HG03045 (cell line): ENCODE measurements at regions not wholly inside any gene's neighbourhood (a gene's known extent, or its start where the extent isn't known, plus 50 kb on each side); places are given as distances from the start of the nearest gene placed in this dataset.
A peak's percentile ranks its signal among the peaks of the same experiment; 100 is the strongest.

Experiments used
- ATAC-seq: cut with Tn5 transposase; IDR thresholded peaks from one replicate; pipeline ENCODE4 v1.9.1; 2021; ENCODE audit warnings: mild to moderate bottlenecking, moderate library complexity; ENCODE audit not compliant: unreplicated experiment

DNA sequence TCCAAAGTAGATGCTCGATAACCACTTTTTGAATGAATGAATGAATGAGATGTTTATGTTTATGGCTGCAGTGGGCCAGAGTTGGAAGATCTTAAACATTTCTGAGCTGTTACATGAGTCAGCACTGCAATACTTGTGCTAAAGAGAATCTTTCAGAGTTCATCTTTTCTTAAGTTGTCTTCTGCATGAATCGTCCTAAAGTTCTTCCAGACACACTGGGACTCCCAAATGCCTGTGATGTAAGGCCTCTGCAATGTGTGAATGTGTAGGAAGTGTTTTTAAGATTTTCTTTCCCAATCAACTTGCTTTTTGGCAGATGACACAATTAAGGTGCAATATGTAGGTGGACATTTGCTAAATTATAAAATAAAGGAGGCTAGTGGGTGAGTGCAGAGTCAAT lies 50.3 kb upstream of the TRIM9 start:
- no peak for ATAC-seq

DNA sequence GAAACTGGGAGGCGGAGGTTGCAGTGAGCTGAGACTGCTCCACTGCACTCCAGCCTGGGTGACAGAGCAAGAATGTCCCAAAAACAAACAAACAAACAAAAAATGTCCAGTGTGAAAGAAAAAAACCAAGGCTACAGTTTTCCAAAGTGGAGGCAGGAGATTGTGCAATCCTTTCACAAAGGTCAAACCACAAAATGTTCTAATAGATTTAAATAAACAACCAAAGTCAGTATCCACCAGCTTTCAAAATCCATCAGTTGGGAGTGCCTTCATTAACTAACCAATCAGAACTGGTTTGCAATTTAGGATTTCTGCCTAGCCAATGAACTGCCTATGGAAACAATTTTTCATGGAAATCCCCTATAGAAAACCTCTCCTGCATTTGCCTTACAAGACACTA lies 52.3 kb upstream of the TRIM9 start:
- no peak for ATAC-seq

DNA sequence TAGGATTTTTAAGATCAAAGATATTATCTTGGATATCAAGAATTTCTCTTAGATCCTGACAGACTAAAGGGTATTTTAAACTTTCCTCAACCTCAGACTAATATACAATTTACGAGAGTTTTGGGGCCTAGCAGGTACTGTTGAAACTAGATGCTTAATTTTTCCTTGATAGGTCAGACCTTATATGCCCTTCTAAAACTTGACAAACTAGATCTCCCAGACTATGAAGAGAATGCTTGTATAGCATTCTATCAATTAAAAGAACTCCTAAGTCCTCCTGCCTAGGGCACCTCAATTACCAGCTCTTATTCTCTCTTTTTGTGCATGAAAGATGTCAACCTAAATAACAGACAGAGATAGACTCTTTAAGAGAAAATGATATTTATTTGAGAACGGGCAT lies 60.4 kb upstream of the TRIM9 start:
- no peak for ATAC-seq

DNA sequence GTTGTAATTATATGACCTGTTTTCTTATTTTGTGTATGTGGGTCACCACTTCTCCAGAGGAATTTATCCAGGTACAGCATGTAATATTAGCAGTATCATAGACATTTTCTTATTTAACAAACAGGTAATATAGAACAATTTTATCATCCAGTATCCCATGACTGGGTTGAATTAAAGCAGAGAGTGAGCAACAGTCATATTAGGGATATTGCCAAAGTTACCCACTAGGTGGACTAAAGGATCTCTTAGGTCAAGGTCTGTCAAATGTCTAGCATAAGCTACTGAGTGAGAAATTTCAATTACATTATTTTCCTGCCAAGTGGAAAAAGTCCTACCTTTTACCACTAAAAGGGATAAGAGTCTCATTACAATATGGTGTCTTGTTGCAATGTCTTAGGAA lies 62.1 kb upstream of the TRIM9 start:
- peak; percentile 72 for ATAC-seq

DNA sequence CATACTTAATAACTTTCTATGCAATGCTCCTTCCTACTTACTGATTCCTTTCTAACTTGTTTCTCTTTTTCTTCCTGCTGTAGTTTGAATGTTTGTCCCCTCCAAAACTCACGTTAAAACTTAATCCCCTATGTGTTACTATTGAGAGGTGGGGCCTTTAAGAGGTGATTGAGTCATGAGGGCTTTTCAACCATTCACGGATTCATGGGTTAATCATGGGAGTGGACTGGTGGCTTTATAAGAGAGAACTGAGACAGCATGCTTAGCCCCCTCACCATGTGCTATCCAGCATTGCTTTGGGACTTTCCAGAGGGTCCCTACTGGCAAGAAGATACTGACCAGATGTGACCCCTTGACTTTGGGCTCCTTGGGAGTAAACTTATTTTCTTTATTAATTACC lies 66.0 kb upstream of the TRIM9 start:
- no peak for ATAC-seq

DNA sequence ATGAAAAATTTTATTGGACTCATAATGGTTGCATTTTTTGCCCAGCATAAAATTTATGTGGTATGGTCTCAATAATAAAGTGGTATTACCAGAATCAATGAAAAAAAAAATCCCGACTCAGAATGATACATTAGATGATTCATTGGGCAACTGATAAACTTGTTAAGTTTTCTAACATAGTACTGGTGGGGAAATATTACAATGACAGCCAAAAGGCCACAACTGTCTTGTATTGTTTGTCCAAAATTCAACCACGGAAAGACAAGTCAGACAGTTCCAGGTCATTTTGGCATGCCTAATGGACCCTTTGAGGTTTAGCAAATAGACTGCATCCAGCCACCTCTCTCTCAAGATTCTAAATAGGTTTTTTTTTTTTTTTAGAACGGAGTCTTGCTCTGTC lies 70.5 kb upstream of the TRIM9 start:
- ATAC-seq = no peak

DNA sequence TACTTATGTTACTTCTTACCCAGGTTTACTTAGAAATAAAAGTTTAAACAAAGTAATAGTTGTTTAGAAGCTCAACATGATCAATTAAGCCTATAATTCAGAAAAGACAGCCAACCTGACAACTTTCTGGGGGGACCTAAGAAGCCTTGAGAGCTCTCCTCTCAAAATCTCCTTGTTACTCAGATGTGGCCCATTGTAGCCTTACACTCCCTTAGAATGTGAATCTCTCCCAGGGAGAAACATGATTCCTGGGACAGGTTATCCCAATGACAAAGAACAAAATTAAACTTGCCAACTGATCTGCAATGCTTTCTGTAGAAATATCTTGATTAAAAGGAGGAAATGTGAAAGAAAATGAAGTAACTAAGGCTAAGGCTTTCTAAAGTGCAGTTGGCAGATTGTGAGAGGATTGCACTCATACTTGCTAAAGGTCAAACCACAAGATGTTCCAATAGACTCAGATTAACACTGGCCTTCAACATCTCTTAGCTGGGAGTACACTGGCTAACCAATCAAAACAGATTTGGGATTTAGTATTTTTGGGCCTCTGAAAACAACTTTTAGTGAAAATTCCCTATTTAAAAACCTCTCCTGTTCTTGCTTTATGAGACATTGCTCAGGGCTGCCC lies 72.3 kb upstream of the TMX1 start:
- ATAC-seq = no peak

DNA sequence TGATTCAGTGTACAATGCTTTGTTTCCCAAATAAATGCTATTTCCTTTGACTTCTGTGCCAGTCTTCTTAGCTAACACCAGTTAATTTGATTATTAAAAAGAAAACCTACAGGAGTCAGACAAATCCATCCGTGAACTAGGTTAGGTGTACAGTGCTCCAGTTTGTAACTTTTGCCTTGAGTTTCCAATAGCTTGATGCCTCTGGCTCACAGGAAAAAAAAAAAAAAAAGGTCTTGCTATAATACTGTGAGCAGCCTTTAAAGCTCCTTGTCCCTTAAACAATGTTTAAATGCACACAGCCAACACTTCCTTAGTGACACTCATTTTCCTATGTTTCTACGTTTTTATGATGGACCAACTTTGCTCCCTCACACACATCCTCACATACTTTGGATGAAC lies 71.8 kb upstream of the TMX1 start:
- no peak for ATAC-seq

DNA sequence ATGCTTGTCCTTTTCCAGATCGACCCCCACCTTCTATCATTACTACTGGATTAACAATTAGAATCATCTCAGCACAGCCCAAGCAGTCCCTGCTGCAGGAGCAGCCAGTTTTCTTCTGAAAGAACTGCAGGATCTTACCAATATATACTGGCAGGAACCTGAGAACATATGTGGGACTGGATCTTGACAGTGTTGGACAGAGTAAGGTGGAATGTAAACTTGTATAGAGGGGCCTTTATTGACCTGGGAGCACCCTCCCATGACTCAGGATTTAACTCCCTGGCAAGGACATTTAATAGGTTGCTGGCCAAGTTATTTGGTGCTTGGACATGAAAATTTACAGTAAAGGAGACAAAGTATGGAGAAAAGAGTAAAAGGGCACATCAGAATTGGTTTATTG lies 66.2 kb upstream of the TMX1 start:
- ATAC-seq = no peak

DNA sequence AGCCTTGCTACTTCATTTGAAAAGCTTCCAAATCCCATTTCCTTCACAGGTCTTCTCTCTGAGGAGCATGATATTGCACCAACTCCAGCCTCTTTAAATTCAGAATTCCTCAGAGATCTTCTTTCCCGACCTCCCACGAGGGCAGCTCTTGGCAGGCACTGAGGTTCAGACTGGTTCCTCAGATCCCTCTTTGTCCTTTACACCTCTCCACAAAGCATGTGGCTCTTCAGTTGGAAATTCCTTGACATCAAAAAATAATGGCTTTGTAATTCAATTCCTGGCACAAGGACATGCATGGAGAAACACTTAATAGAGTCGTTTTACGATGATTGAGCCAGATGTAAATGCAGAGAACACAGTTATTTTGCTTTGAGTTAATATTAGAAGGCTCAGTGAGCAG lies 63.2 kb upstream of the TMX1 start:
- ATAC-seq = no peak

DNA sequence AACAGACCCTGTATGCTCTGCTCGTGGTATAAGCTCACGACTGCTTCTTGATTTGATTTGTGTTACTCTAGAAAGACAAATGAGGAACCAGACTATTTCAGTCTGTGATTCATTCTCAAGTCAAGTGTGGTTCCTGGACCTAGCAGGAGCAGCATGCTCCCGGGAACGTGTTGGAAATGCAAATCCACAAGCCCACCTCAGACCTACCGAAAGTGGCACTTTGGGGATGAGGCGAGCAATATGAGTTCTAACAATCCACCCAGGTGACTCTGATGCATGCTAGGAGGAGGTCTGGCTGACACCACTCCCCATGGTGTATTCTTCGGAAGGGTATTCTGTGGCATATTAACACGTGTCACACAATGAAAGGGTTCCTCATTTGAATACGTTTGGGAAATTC lies 59.5 kb upstream of the TMX1 start:
- ATAC-seq = peak; percentile 47

DNA sequence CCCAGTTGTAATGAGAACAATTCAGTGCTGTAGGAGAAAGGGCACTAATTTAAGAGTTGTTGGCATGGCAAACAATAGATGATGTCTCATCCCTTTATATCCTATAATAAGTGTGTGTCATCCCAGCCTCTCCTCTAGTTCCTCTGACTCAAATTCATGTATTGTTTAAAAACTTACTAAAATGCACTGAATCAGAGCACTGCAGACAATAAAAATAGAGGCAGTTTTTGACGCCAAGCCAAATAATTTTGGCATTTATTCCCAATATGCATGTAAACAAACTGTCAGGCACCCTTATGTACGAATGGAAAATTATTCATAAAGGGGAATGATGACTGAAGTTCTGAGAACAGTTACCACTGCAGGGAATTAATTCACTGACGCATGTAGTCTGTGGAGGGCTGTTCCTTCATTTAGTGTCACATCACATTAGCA lies 57.9 kb upstream of the TMX1 start:
- ATAC-seq = no peak

DNA sequence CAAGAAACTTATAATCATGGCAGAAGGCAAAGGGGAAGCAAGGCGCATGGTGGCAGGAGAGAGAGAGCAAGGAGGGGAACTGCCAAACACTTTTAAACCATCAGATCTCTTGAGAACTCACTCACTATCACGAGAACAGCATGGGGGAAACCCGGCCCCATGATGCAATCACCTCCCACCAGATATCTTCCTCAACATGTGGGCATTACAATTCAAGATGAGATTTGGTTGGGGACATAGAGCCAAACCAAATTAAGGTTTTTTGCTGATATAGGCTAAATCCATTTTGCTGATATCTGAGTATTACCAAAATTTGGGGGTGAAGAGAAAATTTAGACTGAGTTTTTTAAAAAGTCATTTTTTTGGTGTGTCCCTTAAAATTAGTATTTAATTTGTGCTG lies 54.9 kb upstream of the TMX1 start:
- ATAC-seq = no peak

DNA sequence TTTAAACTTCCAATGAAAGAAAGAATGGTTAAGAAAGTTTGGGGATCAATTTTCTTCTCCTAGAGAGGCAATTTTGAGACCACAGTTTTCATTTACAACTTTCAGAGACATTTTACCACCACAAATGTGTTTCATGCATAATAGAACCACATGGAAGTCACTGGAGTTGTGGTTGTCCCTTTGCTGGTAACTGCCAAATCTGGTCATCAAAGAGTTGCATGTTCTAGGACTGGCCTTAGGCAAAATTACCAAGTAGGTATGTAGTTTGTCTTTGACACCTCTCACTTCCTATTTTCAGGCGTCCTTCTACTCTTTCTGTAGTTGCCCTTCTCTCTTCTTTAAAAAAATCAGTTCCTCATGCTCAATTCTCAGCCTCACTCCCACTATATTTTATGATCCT lies 54.3 kb upstream of the TMX1 start:
- ATAC-seq = no peak

DNA sequence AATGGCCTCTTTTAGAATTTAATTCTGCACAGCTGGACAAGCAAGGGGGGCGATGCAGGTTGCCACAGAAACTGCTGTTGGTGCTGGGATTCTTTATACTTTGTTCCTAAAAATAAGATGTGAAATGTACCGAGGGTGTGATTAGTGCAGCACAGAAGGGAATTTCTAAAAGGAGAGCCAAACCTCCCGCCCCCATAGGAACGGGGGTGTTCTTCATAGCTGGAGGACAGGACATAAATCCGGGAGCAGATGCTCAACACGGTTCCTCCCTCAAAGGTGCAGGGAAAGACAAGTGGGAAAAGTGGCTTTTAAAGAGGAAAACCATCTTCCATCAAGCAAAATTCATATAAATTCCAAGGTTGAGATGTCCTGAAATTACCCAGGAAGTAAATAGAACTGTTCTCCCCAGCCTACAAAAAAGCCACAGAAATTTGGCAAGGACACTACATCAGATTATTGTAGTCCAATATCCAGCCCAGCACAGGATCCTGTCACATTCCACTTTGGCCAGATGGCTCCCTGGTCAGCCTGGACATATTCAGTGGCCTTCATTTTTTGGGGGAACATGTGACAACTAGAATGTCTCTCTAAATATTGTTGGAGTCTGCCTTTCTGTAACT lies 51.4 kb upstream of the TMX1 start:
- ATAC-seq = no peak

DNA sequence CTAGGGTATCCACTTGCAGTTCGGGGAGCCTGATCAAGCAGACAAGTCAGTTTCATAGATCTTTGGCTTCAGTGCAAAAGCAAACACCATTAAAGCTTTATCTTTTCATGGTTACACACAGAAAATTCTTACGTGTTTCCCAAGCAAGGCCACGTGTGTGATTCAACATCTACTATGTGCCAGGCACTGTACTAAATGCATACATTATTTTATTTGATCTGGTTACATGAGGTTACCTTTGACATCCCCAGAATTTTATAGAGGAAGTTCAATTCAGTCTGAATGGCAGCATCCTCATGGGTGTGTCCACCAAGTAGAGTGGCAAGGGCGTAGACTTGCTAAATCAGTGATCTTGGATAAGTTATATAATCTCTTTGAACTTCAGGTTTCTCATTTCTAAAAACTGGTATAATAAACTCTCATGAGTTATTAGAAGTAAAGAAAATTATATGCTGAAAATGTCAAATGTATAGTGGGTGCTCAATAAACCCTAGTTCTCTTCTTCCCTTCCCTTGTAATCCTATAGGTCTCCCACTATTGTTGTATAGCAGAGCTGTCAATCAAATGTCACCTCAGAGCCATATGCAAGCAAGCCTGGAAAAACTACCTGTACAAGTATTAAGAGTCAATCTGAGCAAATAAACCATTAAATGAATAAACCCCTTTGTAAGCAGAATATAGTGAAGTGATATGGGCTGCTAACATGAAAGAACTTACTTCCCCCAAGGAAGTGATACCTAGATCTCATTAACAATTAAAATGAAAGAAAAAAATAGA lies 50.3 kb upstream of the TMX1 start:
- no peak for ATAC-seq
